GM23338 (cell line): ENCODE measurements at regions not wholly inside any gene's neighbourhood (a gene's known extent, or its start where the extent isn't known, plus 50 kb on each side); places are given as distances from the start of the nearest gene placed in this dataset.

ENCODE experiments used
- CREB1 ChIP-seq: fragments of 250-450 bp; sonication (Bioruptor Pico); IDR thresholded peaks from 2 replicates; pipeline ENCODE4 v1.5.0; 2020; ENCODE audit warnings: low read depth, mild to moderate bottlenecking, moderate library complexity
- CTCF ChIP-seq, 2 experiments: fragments of 200-600 bp in 1 of 2; sonication (generic) in 1 of 2; conservative IDR thresholded peaks; 2 replicates each; pipeline versions ENCODE4 v1.5.1 to v1.6.1; 2016 to 2017; ENCODE audit warnings: antibody characterized with exemption in 2 of 2, low read depth in 2 of 2, mild to moderate bottlenecking in 2 of 2, moderate library complexity in 1 of 2
- ETS1 ChIP-seq: IDR thresholded peaks from 2 replicates; pipeline ENCODE4 v1.6.1; 2016; ENCODE audit warnings: antibody characterized with exemption
- EZH2 ChIP-seq: fragments of 200-600 bp; sonication (generic); IDR thresholded peaks from one replicate; pipeline ENCODE4 v1.8.0; 2017; ENCODE audit warnings: antibody characterized with exemption, mild to moderate bottlenecking, low read depth; ENCODE audit not compliant: unreplicated experiment
- EZH2phosphoT487 ChIP-seq: fragments of 200-600 bp; sonication (generic); IDR thresholded peaks from one replicate; pipeline ENCODE4 v1.8.1; 2018; ENCODE audit warnings: antibody characterized with exemption; ENCODE audit not compliant: unreplicated experiment
- JUNB ChIP-seq: IDR thresholded peaks from one replicate; pipeline ENCODE4 v1.6.1; 2016; ENCODE audit warnings: antibody characterized with exemption; ENCODE audit not compliant: unreplicated experiment
- NANOG ChIP-seq: IDR thresholded peaks from 2 replicates; pipeline ENCODE4 v1.6.1; 2016; ENCODE audit warnings: antibody characterized with exemption, borderline replicate concordance
- POLR2AphosphoS5 ChIP-seq: IDR thresholded peaks from 2 replicates; pipeline ENCODE4 v1.6.1; 2016; ENCODE audit warnings: antibody characterized with exemption, low read depth
- REST ChIP-seq: IDR thresholded peaks from one replicate; pipeline ENCODE4 v1.6.1; 2018; ENCODE audit warnings: antibody characterized with exemption; ENCODE audit not compliant: unreplicated experiment
- STAT1 ChIP-seq: IDR thresholded peaks from one replicate; pipeline ENCODE4 v1.6.1; 2016; ENCODE audit warnings: antibody characterized with exemption; ENCODE audit not compliant: unreplicated experiment
- ZNF114 ChIP-seq: fragments of 250-450 bp; sonication (Bioruptor Pico); IDR thresholded peaks from 2 replicates; pipeline ENCODE4 v1.5.0; 2020; ENCODE audit warnings: mild to moderate bottlenecking, moderate library complexity
- ZNF331 ChIP-seq: fragments of 250-450 bp; sonication (Bioruptor Pico); IDR thresholded peaks from 2 replicates; pipeline ENCODE4 v1.5.0; 2020; ENCODE audit warnings: low read depth, mild to moderate bottlenecking, moderate library complexity
- ZNF462 ChIP-seq: fragments of 250-450 bp; sonication (Bioruptor Pico); IDR thresholded peaks from 2 replicates; pipeline ENCODE4 v1.5.0; 2020; ENCODE audit warnings: mild to moderate bottlenecking, moderate library complexity

- TF ChIP-seq REST (no peak), CTCF (conservative IDR thresholded peaks at IDR 0.05; ENCODE audit: low read depth in 2 of 2) (no peak), POLR2AphosphoS5 (no peak), EZH2 (no peak), JUNB (no peak), ETS1 (no peak), EZH2phosphoT487 (no peak), ZNF331 (no peak), CREB1 (CRISPR knock-in tag) (no peak), ZNF462 (CRISPR knock-in tag) (no peak), STAT1 (no peak), NANOG (no peak), ZNF114 (CRISPR knock-in tag) (no peak)
These were observed 101.6 kb downstream of the LBH start for GRCh38 chr2:30332791-30333453.
